Stimulated activated CD4-positive, alpha-beta T cell treated with anti-CD3 and anti-CD28 coated beads, Interleukin-4, amount 100 ng/mL, for 1 hour (primary cell): ENCODE measurements at regions not wholly inside any gene's neighbourhood (a gene's known extent, or its start where the extent isn't known, plus 50 kb on each side); places are given as distances from the start of the nearest gene placed in this dataset.
"Not testable (repeated sequence)": the region's sequence is repeated elsewhere in the genome, so short reads cannot be mapped to it uniquely, and the experiment has no call there.

Experiments
- DNase-seq: peaks from one replicate; pipeline ENCODE4 v3.0.0-alpha.2; 2020

GRCh38 chr5:133881576-133882388 is 86.6 kb downstream of the C5orf15 start:
- DNase-seq, result no peak

GRCh38 chr5:133878236-133878555 is 90.2 kb downstream of the C5orf15 start:
- no peak for DNase-seq

- DNase-seq, result no peak
Measured at GRCh38 chr5:133877351-133878235, 90.8 kb downstream of the C5orf15 start.

- no peak for DNase-seq
Measured at GRCh38 chr5:133876266-133876665, 92.2 kb downstream of the C5orf15 start.

GRCh38 chr5:133875179-133875578 is 93.2 kb downstream of the C5orf15 start:
- no peak for DNase-seq

GRCh38 chr5:133873449-133873848 is 95.0 kb downstream of the C5orf15 start:
- DNase-seq, result no peak

GRCh38 chr5:133870661-133871060 is 97.8 kb downstream of the C5orf15 start:
- no peak for DNase-seq

- DNase-seq, result no peak
Measured at GRCh38 chr5:133869519-133870335, 98.7 kb downstream of the C5orf15 start.

GRCh38 chr5:133868946-133869518 is 99.4 kb downstream of the C5orf15 start:
- DNase-seq, result peak; percentile 84

GRCh38 chr5:133867851-133868545 is 100.4 kb downstream of the C5orf15 start:
- no peak for DNase-seq

GRCh38 chr5:133867341-133867740 is 101.1 kb downstream of the C5orf15 start:
- DNase-seq, result no peak

- no peak for DNase-seq
Measured at GRCh38 chr5:133866903-133867245, 101.6 kb downstream of the C5orf15 start.

GRCh38 chr5:133866160-133866902 is 102.1 kb downstream of the C5orf15 start:
- DNase-seq, result no peak

- DNase-seq, result no peak
Measured at GRCh38 chr5:133865113-133865512, 103.3 kb downstream of the C5orf15 start.

GRCh38 chr5:133864711-133865110 is 103.7 kb downstream of the C5orf15 start:
- no peak for DNase-seq

GRCh38 chr5:133863857-133864585 is 104.4 kb downstream of the C5orf15 start:
- no peak for DNase-seq

- peak; percentile 36 for DNase-seq
Measured at GRCh38 chr5:133861161-133861737, 107.2 kb downstream of the C5orf15 start.

- no peak for DNase-seq
Measured at GRCh38 chr5:133859073-133859472, 109.4 kb downstream of the C5orf15 start.

GRCh38 chr5:133857595-133858313 is 110.7 kb downstream of the C5orf15 start:
- DNase-seq, result not testable (repeated sequence)

- DNase-seq, result no peak
Measured at GRCh38 chr5:133854554-133854953, 113.9 kb downstream of the C5orf15 start.
